Suprapubic skin (tissue), 4 donors: ENCODE measurements at regions not wholly inside any gene's neighbourhood (a gene's known extent, or its start where the extent isn't known, plus 50 kb on each side); places are given as distances from the start of the nearest gene placed in this dataset.

Experiments
- DNase-seq, 2 donors: peaks; one replicate each; pipeline ENCODE4 v3.0.0-alpha.2; 2019; ENCODE audit warnings: low spot score in 2 of 2
- H3K27ac ChIP-seq: fragments of 200-600 bp; sonication (generic); one replicate; pipeline ENCODE4 v1.5.1; 2019
- H3K27me3 ChIP-seq: fragments of 200-600 bp; sonication (generic); one replicate; pipeline ENCODE4 v1.5.1; 2019
- H3K36me3 ChIP-seq: fragments of 200-600 bp; sonication (generic); one replicate; pipeline ENCODE4 v1.5.1; 2019
- H3K4me1 ChIP-seq: fragments of 200-600 bp; sonication (generic); one replicate; pipeline ENCODE4 v1.5.1; 2019
- H3K4me3 ChIP-seq: fragments of 200-600 bp; sonication (generic); one replicate; pipeline ENCODE4 v1.5.1; 2019; ENCODE audit warnings: mild to moderate bottlenecking
- H3K9me3 ChIP-seq: fragments of 200-600 bp; sonication (generic); one replicate; pipeline ENCODE4 v1.5.1; 2019
- CTCF ChIP-seq, 2 donors: fragments of 200-600 bp in 1 of 2; fragments of 450-650 bp in 1 of 2; sonication (generic) in 1 of 2; IDR thresholded peaks; one replicate each; pipeline ENCODE4 v1.5.1; 2016 to 2019; ENCODE audit warnings: antibody characterized with exemption in 2 of 2, mild to moderate bottlenecking in 1 of 2, moderate library complexity in 1 of 2
- EP300 ChIP-seq: sonication (generic); formaldehyde crosslinking; IDR thresholded peaks from one replicate; pipeline ENCODE4 v1.6.1; 2017; ENCODE audit warnings: antibody characterized with exemption
- POLR2A ChIP-seq, 2 donors: fragments of 450-650 bp; IDR thresholded peaks; one replicate each; pipeline ENCODE4 v1.6.1; 2017; ENCODE audit warnings: antibody characterized with exemption in 2 of 2, mild to moderate bottlenecking in 2 of 2, moderate library complexity in 2 of 2
- POLR2AphosphoS5 ChIP-seq, 3 donors: sonication (generic); formaldehyde crosslinking; IDR thresholded peaks; one replicate each; pipeline ENCODE4 v1.6.1; 2017; ENCODE audit warnings: antibody characterized with exemption in 3 of 3
- WGBS: methylation state at CpG from one replicate; pipeline ENCODE4 v1.1.5; 2018; 5-methylcytosine and 5-hydroxymethylcytosine counted together

GRCh38 chr10:34933676-34934075, 118.6 kb upstream of the PARD3 start:
- WGBS, result 31% methylated on average over 8 of the region's 9 CpGs
- peak overlapping the region; percentile 24 for H3K27ac ChIP-seq

GRCh38 chr10:34932235-34932634, 117.1 kb upstream of the PARD3 start:
- Histone ChIP-seq H3K4me3 (no peak overlapping the region), H3K27me3 (no peaks in the 10 kb centered on the region), H3K27ac (no peak overlapping the region), H3K9me3 (no peaks in the 10 kb centered on the region), H3K4me1 (peaks cover 10% of the 10 kb centered on the region), H3K36me3 (no peaks in the 10 kb centered on the region)
- no peak for DNase-seq
- WGBS, result 80% methylated on average over 12 of the region's 12 CpGs
- TF ChIP-seq POLR2AphosphoS5 (IDR thresholded peaks at IDR 0.05), result no peak
- no peak for TF ChIP-seq CTCF (IDR thresholded peaks at IDR 0.05)
- TF ChIP-seq EP300, result no peak
- no peak for TF ChIP-seq POLR2A (IDR thresholded peaks at IDR 0.05)

More at GRCh38 chr10:34933676-34934075, 118.6 kb upstream of the PARD3 start:
- H3K36me3 ChIP-seq, result no peaks in the 10 kb centered on the region
- peaks cover 10% of the 10 kb centered on the region for H3K4me1 ChIP-seq
- no peak for DNase-seq
- H3K9me3 ChIP-seq, result no peaks in the 10 kb centered on the region
- TF ChIP-seq POLR2A (IDR thresholded peaks at IDR 0.05) (no peak), CTCF (IDR thresholded peaks at IDR 0.05) (no peak), EP300 (no peak), POLR2AphosphoS5 (IDR thresholded peaks at IDR 0.05) (no peak)
- H3K27me3 ChIP-seq, result no peaks in the 10 kb centered on the region
- no peak overlapping the region for H3K4me3 ChIP-seq

GRCh38 chr10:34931216-34931615, 116.1 kb upstream of the PARD3 start:
- Histone ChIP-seq H3K4me3 (no peak overlapping the region), H3K4me1 (peaks cover 10% of the 10 kb centered on the region), H3K36me3 (no peaks in the 10 kb centered on the region), H3K27me3 (no peaks in the 10 kb centered on the region), H3K27ac (no peak overlapping the region), H3K9me3 (no peaks in the 10 kb centered on the region)
- 53% methylated on average over 4 of the region's 5 CpGs for WGBS
- TF ChIP-seq CTCF (IDR thresholded peaks at IDR 0.05) (no peak), POLR2A (IDR thresholded peaks at IDR 0.05) (no peak), POLR2AphosphoS5 (IDR thresholded peaks at IDR 0.05) (no peak), EP300 (no peak)
- DNase-seq, result no peak

- 90% methylated on average over 5 of the region's 5 CpGs for WGBS
- no peaks in the 10 kb centered on the region for H3K4me1 ChIP-seq
- H3K27ac ChIP-seq, result no peak overlapping the region
- H3K4me3 ChIP-seq, result no peak overlapping the region
- no peak for DNase-seq
- H3K27me3 ChIP-seq, result no peaks in the 10 kb centered on the region
- peaks cover 4% of the 10 kb centered on the region for H3K9me3 ChIP-seq
- TF ChIP-seq EP300 (no peak), CTCF (IDR thresholded peaks at IDR 0.05) (no peak), POLR2A (IDR thresholded peaks at IDR 0.05) (no peak)
- H3K36me3 ChIP-seq, result no peaks in the 10 kb centered on the region
Observed at GRCh38 chr10:34922138-34922537, 107.0 kb upstream of the PARD3 start.

- no peak for TF ChIP-seq POLR2AphosphoS5 (IDR thresholded peaks at IDR 0.05)
- H3K36me3 ChIP-seq, result no peaks in the 10 kb centered on the region
- H3K27me3 ChIP-seq, result no peaks in the 10 kb centered on the region
- WGBS, result 82% methylated on average over 1 of the region's 1 CpG
- no peak overlapping the region for H3K4me3 ChIP-seq
- H3K4me1 ChIP-seq, result no peaks in the 10 kb centered on the region
- peaks cover 4% of the 10 kb centered on the region for H3K9me3 ChIP-seq
- H3K27ac ChIP-seq, result no peak overlapping the region
- DNase-seq, result peak in 1 of 2 donors; percentile 1
Observed at GRCh38 chr10:34920578-34920977, 105.5 kb upstream of the PARD3 start.

GRCh38 chr10:34918776-34919315, 103.8 kb upstream of the PARD3 start:
- Histone ChIP-seq H3K4me3 (no peak overlapping the region), H3K36me3 (no peaks in the 10 kb centered on the region), H3K4me1 (no peaks in the 10 kb centered on the region), H3K9me3 (no peaks in the 10 kb centered on the region), H3K27ac (no peak overlapping the region), H3K27me3 (no peaks in the 10 kb centered on the region)
- TF ChIP-seq CTCF (IDR thresholded peaks at IDR 0.05), result no peak
- TF ChIP-seq EP300, result no peak
- no peak for TF ChIP-seq POLR2AphosphoS5 (IDR thresholded peaks at IDR 0.05)
- TF ChIP-seq POLR2A (IDR thresholded peaks at IDR 0.05), result no peak
- whole genome bisulfite sequencing, result 81% methylated on average over 14 of the region's 14 CpGs
- DNase-seq, result no peak
